ENCODE measurements at regions not wholly inside any gene's neighbourhood (a gene's known extent, or its start where the extent isn't known, plus 50 kb on each side); places are given as distances from the start of the nearest gene placed in this dataset.

GRCh38 chr10:113423981-113424721 is 128.7 kb upstream of the HABP2 start:
- TF ChIP-seq POLR2A (IDR thresholded peaks at IDR 0.05): no peak
- no peak for TF ChIP-seq CTCF (IDR thresholded peaks at IDR 0.05)

Measured in right lobe of liver (tissue), 4 donors.